Daoy (cell line): ENCODE measurements at regions not wholly inside any gene's neighbourhood (a gene's known extent, or its start where the extent isn't known, plus 50 kb on each side); places are given as distances from the start of the nearest gene placed in this dataset.

Experiments used
- DNase-seq: peaks from one replicate; pipeline ENCODE4 v3.0.0-alpha.2; 2015; ENCODE audit warnings: low read depth

GRCh38 chr1:9419369-9420041 lies 119.8 kb upstream of the SLC25A33 start:
- no peak for DNase-seq

GRCh38 chr1:9420835-9421532 lies 118.3 kb upstream of the SLC25A33 start:
- DNase-seq, result no peak

GRCh38 chr1:9421533-9421873 lies 117.8 kb upstream of the SLC25A33 start:
- DNase-seq, result no peak

- DNase-seq, result no peak
Measured at GRCh38 chr1:9422321-9422720, 116.9 kb upstream of the SLC25A33 start.

GRCh38 chr1:9422911-9423505 lies 116.3 kb upstream of the SLC25A33 start:
- no peak for DNase-seq

GRCh38 chr1:9424261-9424660 lies 115.0 kb upstream of the SLC25A33 start:
- no peak for DNase-seq

- DNase-seq, result no peak
Measured at GRCh38 chr1:9425859-9426258, 113.4 kb upstream of the SLC25A33 start.

- no peak for DNase-seq
Measured at GRCh38 chr1:9426291-9426711, 113.0 kb upstream of the SLC25A33 start.

GRCh38 chr1:9427388-9427787 lies 111.9 kb upstream of the SLC25A33 start:
- no peak for DNase-seq

- DNase-seq, result peak; percentile 99
Measured at GRCh38 chr1:9428601-9429341, 110.5 kb upstream of the SLC25A33 start.

- no peak for DNase-seq
Measured at GRCh38 chr1:9429342-9429711, 109.9 kb upstream of the SLC25A33 start.

GRCh38 chr1:9434247-9435152 lies 104.8 kb upstream of the SLC25A33 start:
- DNase-seq, result no peak

GRCh38 chr1:9435153-9435636 lies 104.1 kb upstream of the SLC25A33 start:
- no peak for DNase-seq

GRCh38 chr1:9435854-9436640 lies 103.2 kb upstream of the SLC25A33 start:
- no peak for DNase-seq

GRCh38 chr1:9437961-9438430 lies 101.3 kb upstream of the SLC25A33 start:
- DNase-seq, result peak; percentile 62

- DNase-seq, result peak; percentile 87
Measured at GRCh38 chr1:9438431-9439073, 100.7 kb upstream of the SLC25A33 start.

- no peak for DNase-seq
Measured at GRCh38 chr1:9439074-9439761, 100.0 kb upstream of the SLC25A33 start.

GRCh38 chr1:9440261-9440660 lies 99.0 kb upstream of the SLC25A33 start:
- DNase-seq, result no peak

- no peak for DNase-seq
Measured at GRCh38 chr1:9440763-9441194, 98.5 kb upstream of the SLC25A33 start.
